ENCODE measurements at regions not wholly inside any gene's neighbourhood (a gene's known extent, or its start where the extent isn't known, plus 50 kb on each side); places are given as distances from the start of the nearest gene placed in this dataset.
"Not testable (repeated sequence)": the region's sequence is repeated elsewhere in the genome, so short reads cannot be mapped to it uniquely, and the experiment has no call there.

DNA sequence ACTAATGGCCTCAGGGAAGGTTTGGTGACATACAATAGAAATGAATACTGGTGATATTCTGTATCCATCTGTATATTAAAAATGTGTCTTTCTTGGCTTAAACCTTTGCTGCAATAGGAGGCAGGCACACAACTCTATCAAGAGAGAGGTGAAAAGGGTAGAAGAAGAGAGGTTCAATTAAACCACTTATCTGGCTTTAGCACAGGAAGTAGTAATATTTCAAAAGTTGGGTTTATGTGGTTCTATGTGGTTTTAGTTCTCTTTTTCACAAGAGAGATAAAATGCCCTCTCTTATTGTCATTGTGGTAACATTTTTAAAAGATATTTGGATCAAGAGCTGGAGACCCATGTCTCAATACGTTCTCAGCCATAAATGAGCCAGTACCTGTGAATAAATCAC lies 146.2 kb upstream of the FNDC3A start:
- H3K27ac ChIP-seq, result no peak overlapping the region
- no peak overlapping the region for H3K4me3 ChIP-seq

DNA sequence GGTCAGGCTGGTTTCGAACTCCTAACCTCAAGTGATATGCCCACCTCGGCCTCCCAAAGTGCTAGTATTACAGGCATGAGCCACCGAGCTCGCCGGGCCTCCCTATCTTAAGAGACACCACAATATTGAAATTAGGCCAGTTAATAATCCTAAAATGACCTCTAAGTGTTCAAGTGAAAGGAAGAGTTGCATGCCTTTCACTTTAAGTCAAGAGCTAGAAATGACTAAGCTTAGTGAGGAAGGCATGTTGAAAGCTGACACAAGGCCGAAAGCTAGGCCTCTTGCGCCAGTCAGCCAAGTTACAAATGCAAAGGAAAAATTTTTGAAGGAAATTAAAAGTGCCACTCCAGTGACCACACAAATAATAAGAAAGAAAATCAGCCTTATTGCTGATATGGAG lies 144.5 kb upstream of the FNDC3A start:
- TF ChIP-seq, protein P1, sequence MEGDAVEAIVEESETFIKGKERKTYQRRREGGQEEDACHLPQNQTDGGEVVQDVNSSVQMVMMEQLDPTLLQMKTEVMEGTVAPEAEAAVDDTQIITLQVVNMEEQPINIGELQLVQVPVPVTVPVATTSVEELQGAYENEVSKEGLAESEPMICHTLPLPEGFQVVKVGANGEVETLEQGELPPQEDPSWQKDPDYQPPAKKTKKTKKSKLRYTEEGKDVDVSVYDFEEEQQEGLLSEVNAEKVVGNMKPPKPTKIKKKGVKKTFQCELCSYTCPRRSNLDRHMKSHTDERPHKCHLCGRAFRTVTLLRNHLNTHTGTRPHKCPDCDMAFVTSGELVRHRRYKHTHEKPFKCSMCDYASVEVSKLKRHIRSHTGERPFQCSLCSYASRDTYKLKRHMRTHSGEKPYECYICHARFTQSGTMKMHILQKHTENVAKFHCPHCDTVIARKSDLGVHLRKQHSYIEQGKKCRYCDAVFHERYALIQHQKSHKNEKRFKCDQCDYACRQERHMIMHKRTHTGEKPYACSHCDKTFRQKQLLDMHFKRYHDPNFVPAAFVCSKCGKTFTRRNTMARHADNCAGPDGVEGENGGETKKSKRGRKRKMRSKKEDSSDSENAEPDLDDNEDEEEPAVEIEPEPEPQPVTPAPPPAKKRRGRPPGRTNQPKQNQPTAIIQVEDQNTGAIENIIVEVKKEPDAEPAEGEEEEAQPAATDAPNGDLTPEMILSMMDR (IDR thresholded peaks at IDR 0.05), result no peak
- no peak for DNase-seq (ENCODE audit: low spot score)
- H3K27ac ChIP-seq, result no peak overlapping the region
- H3K4me3 ChIP-seq, result no peak overlapping the region

More for the DNA sequence above, 146.2 kb upstream of the FNDC3A start:
- TF ChIP-seq, protein P1 (IDR thresholded peaks at IDR 0.05), result no peak
- DNase-seq (ENCODE audit: low spot score), result no peak

DNA sequence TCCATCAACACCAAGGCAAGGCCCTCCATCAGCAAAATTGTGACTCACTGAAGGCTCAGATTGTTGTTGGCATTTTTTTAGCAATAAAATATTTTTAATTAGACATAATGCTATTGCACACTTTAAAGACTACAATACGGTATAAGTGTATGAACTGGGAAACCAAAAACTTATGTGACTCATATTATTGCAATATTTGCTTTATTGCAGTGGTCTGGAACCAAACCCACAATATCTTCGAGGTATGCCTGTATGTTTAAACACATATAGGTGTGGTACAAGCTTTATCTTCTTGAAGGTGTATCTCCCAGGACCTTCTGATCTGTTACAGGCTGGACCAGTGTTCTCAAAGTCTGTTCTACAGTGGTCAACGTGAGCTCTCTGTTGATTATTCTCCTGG lies 142.3 kb upstream of the FNDC3A start:
- H3K4me3 ChIP-seq, result no peak overlapping the region
- TF ChIP-seq, protein P1 (IDR thresholded peaks at IDR 0.05), result no peak
- H3K27ac ChIP-seq, result no peak overlapping the region
- DNase-seq (ENCODE audit: low spot score), result no peak

DNA sequence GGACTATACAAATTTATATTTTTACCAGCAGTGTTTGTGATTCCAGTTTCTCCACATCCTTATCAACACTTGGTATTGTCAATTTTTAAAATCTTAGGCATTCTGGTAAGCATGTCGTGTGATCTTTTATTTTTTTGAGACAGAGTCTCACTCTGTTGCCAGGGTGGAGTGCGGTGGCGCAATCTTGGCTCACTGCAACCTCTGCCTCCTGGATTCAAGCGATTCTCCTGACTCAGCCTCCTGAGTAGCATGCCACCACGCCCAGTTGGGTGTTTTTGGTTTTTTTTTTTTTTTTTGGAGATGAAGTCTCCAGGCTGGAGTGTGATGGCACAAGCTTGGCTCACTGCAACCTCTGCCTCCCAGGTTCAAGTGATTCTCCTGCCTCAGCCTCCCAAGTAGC lies 140.4 kb upstream of the FNDC3A start:
- DNase-seq (ENCODE audit: low spot score), result not testable (repeated sequence)

DNA sequence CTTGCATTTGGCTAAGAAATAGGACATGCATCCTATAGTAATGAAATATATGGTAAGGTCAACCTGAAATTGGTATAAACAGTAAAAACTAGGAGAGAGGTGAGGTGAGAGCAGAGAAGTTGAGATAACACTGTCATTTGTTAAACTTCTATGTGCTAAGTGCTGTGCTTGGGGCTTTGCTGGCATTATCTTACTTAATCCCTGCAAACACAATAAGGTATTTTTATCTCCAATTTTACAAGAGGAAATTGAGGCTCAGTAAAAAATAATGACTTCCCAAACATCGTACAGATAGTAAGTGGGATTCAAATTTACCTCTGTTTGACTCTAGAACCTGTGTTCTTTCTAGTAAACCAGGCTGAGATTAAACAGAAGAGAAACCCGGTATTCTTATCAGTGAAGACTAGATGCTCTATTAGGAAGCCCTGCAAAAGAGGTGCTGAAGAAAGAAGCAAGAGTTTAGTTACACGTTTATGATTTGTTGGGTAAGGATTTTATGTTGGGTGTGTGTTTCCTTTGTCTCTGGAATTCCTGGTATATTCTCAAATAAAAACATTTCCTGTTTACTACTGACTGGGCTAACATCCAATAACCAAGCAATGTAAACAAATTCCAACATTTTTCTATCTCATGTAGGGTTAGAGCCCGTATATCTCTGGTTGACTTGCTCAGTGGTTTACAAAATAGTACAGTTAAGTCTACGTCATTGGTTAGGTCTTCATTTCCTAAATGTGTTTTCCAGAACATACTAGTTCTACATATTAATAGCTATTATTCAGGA lies 137.3 kb upstream of the FNDC3A start:
- no peak for DNase-seq (ENCODE audit: low spot score)
- no peak overlapping the region for H3K27ac ChIP-seq
- no peak overlapping the region for H3K4me3 ChIP-seq
- TF ChIP-seq, protein P1 (IDR thresholded peaks at IDR 0.05), result no peak

More for the DNA sequence above, 140.4 kb upstream of the FNDC3A start:
- not testable (repeated sequence) for H3K27ac ChIP-seq, H3K4me3 ChIP-seq

DNA sequence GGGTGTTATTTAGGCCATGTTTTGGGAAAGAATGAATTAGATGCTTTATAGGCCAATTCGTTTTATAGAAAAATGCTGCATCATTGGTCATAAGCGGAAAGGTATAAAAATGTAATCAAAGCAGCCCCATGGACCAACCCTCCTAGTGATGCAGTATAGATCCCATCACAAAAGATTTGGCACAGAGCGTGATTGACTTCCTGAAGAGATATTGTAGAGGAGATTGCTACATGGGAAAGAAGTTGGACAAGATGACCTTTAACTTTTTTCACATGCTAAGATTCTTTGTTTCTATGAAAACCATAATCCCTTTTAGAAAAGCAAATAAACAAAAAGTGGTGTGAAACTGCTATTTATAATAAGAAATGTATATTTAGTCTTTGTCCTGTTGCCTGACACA lies 136.5 kb upstream of the FNDC3A start:
- Histone ChIP-seq H3K4me3 (no peak overlapping the region), H3K27ac (no peak overlapping the region)
- TF ChIP-seq, protein P1 (IDR thresholded peaks at IDR 0.05), result no peak
- DNase-seq (ENCODE audit: low spot score), result no peak

DNA sequence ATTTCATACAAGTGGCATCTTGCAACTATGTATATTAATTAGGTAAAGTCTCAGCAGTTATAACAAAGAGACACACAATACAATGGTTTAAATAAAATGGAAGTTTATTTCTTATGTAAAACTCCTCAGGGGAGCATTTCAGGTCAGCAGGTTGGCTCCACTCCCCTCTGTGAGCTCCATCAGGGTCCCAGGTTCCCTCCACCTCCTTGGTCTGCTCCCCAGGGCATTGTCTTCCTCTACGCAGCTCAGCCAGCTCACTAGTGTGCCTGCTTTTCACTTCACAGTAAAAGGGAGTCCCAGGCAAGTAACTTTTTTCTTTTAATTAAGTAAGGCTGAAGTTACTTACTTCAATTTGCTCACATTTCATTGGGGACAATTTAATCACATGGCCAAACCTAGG lies 135.3 kb upstream of the FNDC3A start:
- TF ChIP-seq, protein P1 (IDR thresholded peaks at IDR 0.05), result no peak
- no peak for DNase-seq (ENCODE audit: low spot score)
- Histone ChIP-seq H3K4me3 (no peak overlapping the region), H3K27ac (no peak overlapping the region)
